Endometrial microvascular endothelial cells (primary cell): ENCODE measurements at regions not wholly inside any gene's neighbourhood (a gene's known extent, or its start where the extent isn't known, plus 50 kb on each side); places are given as distances from the start of the nearest gene placed in this dataset.
"Not testable (repeated sequence)": the region's sequence is repeated elsewhere in the genome, so short reads cannot be mapped to it uniquely, and the experiment has no call there.

ENCODE experiments used
- in situ Hi-C: cut with HindIII; loops from 2 replicates; pipeline ENCODE4 v1.10.0; 2017; ENCODE audit warnings: low sequenced_read_pairs, low pct_unique_long_range_greater_than_20kb; ENCODE audit errors: inconsistent ontology term

DNA sequence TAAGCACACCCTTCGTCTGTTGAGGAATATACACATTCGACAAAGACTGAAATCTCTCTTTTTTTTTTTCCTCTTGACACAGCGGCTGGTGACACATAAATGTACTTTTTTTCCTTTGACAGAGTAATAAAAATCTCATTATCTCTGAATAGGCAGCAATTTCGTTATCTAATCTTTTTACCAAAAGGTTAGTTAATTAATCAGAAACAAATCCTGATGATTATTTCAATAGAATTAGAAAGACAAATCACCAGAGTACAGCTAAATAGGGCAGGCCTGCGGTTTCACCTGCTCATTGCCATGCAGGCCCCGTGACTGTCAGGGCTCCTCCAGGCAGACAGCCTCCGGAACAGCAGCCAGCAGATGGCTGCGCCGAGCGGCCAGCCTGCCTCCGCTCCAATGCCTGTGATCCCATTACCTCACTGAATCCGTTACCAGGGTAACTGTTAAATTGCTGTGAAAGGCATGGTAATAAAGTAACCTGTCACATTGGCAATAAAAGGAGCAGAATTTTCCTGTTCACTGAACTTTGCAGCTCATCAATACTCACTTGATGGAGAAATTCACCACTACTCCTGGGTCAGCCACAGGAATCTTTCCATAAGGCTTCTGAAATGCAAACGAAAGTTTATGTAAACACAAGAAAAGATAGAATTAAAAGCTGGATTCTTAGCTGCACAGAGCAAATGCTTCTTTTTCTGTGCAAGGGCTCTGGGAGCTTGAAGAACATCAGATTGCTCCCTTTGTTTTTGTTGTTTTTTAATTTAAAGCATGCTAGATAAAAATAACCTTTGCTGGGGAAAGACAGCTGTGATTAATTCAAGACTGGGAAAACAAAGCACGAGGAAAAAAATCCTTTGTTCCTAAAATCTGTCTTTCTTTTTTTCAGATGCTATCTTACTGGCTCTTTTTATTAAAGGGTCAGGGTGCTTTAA lies 666.4 kb upstream of the ZNF608 start:
- in situ Hi-C loops, result no loop called here

DNA sequence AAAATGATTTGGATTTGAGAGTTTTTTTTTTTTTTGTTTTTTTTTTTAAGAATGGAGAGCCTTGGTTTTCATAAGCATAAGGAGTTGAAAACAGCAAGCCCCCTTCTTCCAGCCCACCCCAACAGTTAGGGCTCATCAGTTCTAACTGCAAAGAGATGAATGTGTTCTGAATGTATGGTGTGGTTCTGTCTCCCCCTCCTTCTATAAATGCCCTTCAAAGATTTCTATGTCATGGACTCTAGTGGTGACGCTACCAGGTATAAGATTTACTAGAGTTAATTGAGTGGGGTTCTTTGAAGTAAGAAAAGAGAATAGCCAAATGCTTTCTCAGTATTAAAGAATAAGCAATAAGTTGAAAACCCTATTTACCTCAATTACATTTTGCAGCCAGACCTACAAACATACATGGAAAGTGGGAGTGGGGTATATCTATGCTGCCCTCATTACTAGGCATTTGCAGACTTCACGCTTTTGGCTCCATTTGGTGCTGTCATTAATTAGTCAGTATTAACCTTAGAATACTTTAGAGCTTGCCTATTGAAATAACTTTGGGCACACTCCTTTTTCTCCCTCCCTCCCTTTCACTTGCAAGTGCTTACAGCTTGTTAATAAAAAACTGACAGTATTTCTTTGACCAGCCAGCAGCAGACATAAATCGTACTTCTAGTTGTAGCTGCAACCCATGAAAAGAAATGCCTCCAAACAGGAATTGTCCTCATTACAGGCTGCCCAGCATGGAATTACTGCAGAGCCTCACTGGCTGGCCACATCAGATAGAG lies 667.2 kb upstream of the ZNF608 start:
- in situ Hi-C loops, result no loop called here

DNA sequence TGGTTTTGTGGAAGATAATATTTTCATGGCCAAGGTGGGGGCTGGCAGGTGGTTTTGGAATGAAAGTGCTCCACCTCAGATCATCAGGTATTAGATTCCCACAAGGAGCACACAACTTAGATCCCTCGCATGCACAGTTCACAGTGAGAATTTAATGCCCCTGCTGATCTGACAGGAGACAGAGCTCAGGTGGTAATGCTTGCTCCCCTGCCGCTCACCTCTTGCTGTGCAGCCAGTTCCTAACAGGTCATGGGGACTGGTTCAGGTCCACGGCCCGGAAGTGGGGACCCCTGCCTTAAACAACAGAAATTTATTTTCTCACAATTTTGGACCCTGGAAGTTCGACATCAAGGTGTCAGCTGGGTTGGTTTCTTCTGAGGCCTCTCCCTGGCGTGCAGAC lies 668.7 kb upstream of the ZNF608 start:
- in situ Hi-C loops, result no loop called here

- in situ Hi-C loops, result no loop called here
Measured at GRCh38 chr5:125416055-125416454, 669.6 kb upstream of the ZNF608 start.

DNA sequence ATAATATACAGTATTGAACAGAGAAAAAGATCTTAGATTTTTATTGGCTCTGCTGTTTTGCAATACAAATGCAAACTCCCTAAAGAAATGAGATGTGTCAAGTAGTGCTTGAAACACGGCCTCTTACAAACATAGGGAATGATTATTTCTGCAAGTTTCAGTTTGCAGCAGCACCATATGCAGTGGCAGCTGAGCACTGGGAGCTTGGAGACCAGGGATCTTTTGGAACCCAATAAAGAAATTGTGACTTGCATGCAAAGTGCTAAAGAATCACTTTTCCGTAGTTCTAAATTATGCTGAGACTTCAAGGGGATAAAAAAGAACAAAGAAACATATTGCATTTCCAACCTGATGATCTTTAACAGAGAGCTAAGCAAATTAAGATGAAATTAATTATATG lies 674.6 kb upstream of the ZNF608 start:
- in situ Hi-C loops, result no loop called here

GRCh38 chr5:125422342-125422741 lies 675.9 kb upstream of the ZNF608 start:
- in situ Hi-C loops, result no loop called here

DNA sequence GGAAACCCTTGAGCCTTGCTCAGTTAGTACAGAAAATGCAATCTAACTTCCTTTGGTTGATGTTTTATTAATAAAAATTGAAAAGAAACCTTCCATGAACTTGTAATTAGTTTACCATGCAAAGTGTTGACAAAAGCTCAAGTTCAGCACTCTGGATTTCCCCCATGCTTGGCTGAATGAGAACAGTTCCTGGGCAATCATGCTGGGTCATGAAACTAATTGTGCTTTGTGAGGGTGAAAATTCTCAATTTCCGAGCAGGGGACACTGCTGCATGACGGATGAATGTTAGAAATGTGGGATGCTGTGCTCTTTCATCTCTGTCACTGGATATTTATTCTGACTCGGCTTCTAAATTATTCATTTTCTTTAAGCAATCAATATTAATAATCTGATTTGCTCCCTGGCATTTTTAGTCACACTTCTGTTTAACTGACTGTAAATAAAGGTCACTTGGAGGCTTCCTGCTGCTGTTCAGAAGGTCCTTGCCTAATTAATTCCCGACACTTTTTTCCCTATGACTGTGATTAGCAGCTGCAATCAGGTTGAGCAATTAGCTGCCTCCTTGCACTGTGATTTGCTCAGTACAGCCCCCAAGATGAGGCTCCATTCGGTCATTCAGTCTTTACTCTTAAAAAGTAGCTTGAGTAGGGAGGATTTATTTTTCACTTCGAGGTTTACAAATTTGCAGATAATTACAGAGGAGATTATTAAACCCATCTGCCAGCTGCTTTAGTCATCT lies 678.1 kb upstream of the ZNF608 start:
- in situ Hi-C loops, result no loop called here

DNA sequence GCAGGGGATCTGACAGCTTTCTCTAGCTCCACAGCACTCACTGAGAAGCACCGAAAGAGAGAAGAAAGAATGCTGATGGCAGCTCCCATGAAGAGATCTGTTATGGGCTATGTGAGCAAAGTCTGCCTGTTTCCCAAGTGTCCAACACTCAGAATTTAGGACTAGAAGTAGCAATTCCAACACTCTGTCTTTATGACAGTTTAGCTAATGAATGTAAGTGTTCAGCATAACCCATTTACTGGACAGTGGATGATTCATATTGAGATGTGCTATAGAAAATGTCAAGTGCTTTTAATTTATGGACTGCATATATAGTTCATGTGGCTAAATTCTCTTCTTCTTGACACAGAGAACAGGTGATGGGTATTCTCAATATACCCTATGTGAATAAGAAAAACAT lies 683.1 kb upstream of the ZNF608 start:
- in situ Hi-C loops, result no loop called here

DNA sequence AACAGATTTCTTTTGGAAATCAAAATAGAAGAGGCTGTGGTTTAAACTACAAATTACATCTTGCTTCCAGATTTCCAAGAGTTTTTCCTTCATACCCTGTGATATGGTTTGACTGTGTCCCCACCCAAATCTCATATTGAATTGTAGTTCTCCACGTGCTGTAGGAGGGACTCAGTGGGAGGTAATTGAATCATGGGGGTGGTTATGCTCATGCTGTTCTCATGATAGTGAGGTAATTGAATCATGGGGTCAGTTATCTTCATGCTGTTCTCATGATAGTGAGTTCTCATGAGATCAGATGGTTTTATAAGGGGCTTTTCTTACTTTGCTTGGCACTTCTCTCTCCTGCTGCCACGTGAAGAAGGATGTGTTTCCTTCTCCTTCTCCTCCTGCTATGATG lies 687.0 kb upstream of the ZNF608 start:
- in situ Hi-C loops, result no loop called here

DNA sequence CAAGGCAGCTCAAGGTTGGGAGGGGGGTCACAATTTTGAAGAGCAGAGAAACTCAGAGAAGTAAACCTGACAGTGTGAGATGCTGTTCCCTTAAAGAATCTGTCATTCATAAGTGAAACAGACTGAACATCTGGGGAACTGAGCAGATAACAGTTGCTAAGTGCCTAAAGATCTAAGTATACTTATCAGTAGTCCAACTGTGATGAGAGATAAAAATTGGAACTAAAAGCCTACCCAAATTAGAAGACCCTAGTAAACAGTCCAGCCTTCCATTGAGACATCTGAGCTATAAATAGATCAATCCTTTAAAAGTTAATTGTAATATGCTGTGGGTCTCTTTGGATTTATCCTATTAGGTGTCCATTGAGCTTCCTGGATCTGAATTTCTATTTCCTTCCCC lies 692.8 kb upstream of the ZNF608 start:
- in situ Hi-C loops, result no loop called here

GRCh38 chr5:125440905-125441304 lies 694.5 kb upstream of the ZNF608 start:
- in situ Hi-C loops, result no loop called here

- in situ Hi-C loops, result no loop called here
Measured at GRCh38 chr5:125446986-125447385, 700.5 kb upstream of the ZNF608 start.

DNA sequence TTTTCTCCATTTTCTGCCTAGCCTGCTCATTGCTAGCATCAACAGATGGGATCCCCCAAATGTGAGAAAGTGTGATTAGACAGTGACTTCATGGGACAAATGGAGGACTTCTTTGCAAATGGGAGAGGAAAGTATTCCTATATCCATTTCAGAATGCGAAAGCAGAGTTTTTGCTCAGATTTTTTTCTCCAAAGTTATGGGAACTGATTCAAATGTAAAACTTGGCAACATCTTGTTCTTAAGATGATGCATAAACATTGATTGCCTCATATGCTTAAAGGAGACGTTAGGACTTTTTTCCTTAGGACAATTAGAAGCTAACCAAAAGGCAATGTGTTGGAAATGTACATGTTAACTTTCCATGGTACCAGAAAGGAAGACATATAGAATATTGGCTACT lies 704.3 kb upstream of the ZNF608 start:
- in situ Hi-C loops, result no loop called here

GRCh38 chr5:125451622-125452021 lies 705.2 kb upstream of the ZNF608 start:
- in situ Hi-C loops, result no loop called here

DNA sequence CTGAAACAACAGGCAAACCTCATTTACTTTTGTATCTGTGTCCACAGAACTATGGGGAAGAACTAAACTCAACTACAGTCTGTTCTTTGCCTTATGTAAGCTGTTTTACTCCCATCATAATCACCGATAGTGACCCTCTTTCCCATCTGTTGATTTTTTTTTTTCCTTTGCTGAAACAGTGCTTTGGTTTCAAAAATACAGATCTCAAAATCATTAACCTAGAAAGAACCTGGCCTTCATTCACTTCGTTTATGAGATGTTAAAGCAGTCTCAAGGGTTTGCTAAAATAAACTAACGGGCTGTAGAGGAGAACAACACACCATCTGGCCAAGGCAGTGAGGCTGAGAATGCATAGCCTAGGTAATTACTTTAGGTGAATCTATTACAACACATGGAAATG lies 706.6 kb upstream of the ZNF608 start:
- in situ Hi-C loops, result no loop called here

- in situ Hi-C loops, result no loop called here
Measured at GRCh38 chr5:125455041-125455440, 708.6 kb upstream of the ZNF608 start.

DNA sequence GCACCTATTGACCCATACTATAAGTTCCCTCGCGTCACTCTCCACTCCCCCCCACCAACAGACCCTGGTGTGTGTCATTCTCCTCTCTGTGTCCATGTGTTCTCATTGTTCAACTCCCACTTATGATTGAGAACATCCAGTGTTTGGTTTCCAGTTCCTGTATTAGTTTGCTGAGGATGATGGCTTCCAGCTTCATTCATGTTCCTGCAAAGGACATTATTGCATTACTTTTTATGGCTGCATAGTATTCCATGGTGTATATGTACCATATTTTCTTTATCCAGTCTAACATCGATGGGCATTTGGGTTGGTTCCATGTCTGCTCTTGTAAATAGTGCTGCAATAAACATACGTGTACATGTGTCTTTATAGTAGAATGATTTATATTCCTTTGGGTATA lies 709.6 kb upstream of the ZNF608 start:
- in situ Hi-C loops, result not testable (repeated sequence)

DNA sequence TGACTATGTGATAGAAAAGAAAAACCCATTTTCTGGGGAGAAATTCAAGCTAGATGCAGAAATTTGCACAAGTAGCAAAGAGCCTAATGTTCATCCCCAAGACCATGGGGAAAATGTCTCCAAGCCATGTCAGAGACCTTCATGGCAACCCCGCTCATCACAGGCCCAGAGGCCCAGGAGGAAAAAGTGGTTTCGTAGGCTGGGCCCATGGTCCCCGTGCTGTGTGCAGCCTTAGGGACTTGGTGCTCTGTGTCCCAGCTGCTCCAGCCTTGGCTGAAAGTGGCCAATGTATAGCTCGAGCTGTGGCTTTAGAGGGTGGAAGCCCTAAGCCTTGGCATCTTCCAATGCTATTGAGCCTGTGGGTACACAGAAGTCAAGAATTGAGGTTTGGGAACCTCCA lies 711.2 kb upstream of the ZNF608 start:
- in situ Hi-C loops, result no loop called here

GRCh38 chr5:125458949-125459348 lies 712.5 kb upstream of the ZNF608 start:
- in situ Hi-C loops, result not testable (repeated sequence)
